GM19328 (cell line): ENCODE measurements at regions not wholly inside any gene's neighbourhood (a gene's known extent, or its start where the extent isn't known, plus 50 kb on each side); places are given as distances from the start of the nearest gene placed in this dataset.

Experiments used
- ATAC-seq: cut with Tn5 transposase; IDR thresholded peaks from one replicate; pipeline ENCODE4 v1.9.1; 2021; ENCODE audit warnings: mild to moderate bottlenecking, moderate library complexity; ENCODE audit not compliant: unreplicated experiment

GRCh38 chr10:131424836-131425491, 113.4 kb upstream of the TCERG1L start:
- no peak for ATAC-seq

DNA sequence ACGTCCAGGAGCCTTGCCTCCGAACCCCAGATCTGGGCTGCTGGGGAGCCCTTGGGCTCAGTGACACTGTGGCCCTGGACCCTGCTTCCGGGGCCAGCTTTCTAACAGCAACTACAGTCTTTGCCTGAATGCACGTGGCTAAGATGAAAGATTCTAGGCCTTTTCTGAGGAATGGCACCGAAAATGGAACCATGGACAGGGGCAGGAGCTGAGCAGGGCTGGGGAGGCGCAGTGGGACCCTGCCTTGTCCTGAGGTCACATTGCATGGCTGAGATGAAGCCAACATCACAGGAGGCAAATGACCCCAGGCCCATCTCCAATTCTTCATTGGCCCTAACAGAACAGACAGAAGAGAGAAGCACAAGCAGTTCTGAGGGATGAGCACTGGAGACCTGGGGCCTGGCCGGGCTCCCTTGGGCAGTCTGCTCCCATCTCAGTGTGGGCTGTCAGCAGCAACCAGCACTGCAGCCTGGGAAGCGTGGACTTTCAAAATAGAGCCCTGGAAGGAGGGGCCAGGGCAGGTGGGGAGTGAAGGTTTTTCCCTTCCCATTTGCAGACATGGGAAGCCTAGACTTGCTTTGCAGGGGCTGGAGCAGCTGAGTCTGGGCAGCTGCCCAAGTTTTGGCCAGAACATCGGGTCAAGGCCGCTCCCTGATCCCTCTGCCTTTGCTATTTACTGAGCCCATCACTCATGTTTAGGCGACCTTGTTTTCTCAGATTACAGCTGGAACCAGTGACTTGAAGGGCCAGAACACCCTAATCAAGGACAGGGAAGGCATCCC, 114.4 kb upstream of the TCERG1L start:
- ATAC-seq, result no peak

DNA sequence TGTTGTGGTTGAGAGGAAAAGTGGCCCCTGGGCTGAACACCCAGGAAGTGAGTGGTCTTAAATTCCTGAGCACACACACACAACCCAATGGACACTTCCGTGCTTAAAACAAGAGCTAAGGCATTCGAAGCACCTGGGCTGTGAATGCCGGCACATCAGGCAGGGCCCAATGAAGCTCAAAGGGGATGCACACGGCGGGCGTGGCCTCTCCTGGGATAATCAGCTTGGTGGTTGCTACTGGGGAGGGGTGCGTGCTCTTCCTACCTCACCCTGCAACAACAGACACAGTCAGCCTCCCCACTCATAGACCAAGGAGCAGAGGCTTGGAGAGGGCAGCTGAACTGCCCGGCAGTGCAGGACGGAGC, 115.0 kb upstream of the TCERG1L start:
- ATAC-seq, result no peak

GRCh38 chr10:131427281-131427680, 115.8 kb upstream of the TCERG1L start:
- no peak for ATAC-seq

GRCh38 chr10:131427901-131428300, 116.4 kb upstream of the TCERG1L start:
- no peak for ATAC-seq

GRCh38 chr10:131429141-131429540, 117.6 kb upstream of the TCERG1L start:
- ATAC-seq, result no peak

DNA sequence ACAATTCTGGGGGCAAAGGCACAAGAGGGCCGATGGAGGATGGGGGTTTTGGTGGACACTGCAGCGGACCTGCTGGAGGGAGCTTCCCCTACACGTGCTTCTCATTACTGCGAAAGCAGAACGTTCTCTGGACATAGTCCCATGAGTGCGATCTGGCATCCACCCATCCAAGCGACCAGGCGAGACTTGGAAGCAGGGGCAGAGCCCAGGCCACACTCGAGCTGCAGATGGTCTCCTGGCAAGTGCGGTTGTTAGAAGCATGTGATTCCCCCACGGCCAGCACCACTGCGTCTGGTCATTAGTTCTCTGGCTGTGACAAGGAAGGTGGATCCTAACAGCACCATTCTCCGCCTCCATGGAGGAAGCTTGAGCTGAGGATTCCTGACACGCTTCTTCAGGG, 118.4 kb upstream of the TCERG1L start:
- ATAC-seq, result no peak

- ATAC-seq, result no peak
Measured at GRCh38 chr10:131430716-131431412, 119.3 kb upstream of the TCERG1L start.

GRCh38 chr10:131431533-131431932, 120.0 kb upstream of the TCERG1L start:
- ATAC-seq, result no peak

DNA sequence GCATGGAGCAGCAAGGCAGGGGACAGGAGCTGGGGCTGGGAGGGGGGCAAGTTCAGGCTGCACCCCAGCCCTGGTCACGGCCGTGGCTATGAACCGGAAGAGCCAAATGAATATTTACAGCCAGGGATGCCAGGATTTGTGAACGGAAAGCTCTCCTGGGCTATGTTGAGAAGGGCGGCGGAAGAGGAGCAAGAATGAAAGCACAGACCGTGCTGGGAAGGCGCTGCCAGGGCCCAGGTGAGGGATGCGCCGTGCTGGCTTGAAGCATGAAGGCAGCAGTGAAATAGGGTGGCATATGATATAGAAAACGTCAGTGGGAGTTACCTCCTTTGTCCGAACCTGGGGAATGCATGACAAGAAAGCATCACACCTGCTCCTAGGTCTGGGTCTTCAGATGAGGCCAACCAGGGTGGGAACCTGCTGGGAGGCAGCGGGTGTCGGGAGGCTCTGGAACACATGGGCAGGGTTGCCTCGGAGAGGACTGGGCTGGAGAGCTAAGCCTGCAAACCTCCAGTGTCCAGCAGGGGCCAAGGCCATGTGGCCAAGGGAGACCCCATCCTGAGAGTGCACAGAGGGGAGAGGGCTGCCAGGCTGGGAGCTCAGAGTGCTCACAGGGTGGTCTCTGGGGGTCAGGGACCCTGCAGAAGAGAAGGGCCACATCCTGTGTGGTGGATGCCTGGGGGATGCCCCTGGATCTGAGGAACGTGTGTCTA, 120.6 kb upstream of the TCERG1L start:
- ATAC-seq, result no peak

DNA sequence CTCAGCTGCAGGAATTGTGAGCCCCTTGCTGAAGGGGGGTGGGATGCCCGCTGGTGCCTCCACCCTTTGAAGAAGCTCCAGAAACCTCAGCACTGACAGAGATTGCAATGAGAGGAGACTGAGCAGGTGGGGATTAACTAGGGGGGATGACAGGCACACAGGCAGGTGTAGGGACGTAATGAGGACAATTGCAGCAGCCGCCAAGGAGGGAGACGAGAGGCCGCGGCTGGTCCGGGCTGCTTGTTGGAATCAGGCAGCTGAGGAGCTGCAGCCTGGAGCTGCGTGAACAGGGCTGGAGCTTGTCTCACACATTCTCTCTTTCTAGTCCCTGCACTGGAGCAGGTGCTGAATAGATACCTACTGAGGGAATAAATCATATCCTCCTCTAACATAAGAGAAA, 122.0 kb upstream of the TCERG1L start:
- no peak for ATAC-seq

- ATAC-seq, result no peak
Measured at GRCh38 chr10:131435232-131435631, 123.7 kb upstream of the TCERG1L start.

GRCh38 chr10:131435760-131436457, 124.4 kb upstream of the TCERG1L start:
- ATAC-seq, result no peak

GRCh38 chr10:131436458-131436857, 124.9 kb upstream of the TCERG1L start:
- no peak for ATAC-seq

DNA sequence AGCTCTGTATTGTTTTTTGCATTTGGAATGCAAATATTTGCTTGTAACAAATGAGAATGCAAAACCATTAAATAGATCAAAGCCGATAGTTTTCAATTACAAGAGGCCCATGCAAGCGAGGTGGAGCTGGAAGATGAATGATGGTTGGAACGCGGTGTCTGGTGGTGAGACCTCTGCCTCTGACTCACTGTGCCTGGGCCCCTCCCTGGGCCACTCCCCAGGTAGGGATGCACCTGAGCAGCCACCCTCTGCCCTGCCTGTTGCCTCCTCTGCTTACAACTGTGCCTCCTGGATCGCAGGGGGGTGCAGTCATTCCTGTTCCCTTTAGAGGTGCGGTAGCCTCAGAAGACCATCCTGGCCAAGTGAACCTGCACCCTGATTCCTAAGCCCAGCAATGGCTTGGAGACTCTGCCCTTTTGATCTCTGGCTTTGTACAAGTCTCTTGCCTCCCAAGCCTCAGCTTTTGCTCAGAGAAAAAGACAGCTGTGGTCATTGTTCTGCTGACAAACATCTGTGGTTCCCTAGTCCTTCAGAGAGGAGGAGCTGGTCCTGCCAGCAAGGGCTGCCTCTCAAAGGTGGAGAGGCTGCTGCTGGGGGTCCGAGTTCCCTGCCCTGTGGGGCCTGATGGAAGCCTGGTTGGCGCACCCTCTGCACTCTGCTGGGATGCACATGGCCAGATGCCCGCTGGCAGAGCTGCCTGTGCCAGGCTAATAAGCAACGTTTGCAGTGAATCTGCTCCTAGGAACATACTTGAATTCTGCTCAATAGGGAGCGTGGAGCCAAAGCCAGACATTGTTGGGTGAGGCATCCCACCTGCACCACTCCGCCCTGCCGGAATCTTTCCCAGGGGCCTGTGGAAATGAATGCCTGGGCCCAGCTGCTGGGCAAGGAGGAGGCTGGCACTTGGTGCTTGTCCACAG, 126.3 kb upstream of the TCERG1L start:
- ATAC-seq, result no peak

GRCh38 chr10:131438665-131439064, 127.1 kb upstream of the TCERG1L start:
- no peak for ATAC-seq

DNA sequence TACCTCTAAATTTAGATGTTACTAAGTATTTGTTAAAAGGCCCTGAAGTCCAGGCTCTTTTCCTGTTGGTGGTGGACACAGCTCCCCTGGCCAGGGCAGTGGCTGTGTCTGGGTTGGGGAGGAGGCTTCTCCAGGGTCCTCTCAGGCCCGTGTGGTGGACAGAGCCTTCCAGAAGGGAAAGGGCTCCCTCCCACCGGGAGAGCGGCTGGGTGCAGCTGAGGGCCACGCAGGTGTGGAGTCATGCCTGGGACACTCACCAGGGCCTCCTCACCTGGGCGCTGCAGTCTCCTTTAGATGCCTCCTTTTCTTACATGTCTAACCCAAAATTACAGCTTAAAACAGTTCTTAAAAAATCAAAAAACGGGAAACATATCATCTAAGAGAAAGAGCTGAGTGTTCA, 128.2 kb upstream of the TCERG1L start:
- ATAC-seq, result no peak

GRCh38 chr10:131440405-131441360, 129.2 kb upstream of the TCERG1L start:
- no peak for ATAC-seq

DNA sequence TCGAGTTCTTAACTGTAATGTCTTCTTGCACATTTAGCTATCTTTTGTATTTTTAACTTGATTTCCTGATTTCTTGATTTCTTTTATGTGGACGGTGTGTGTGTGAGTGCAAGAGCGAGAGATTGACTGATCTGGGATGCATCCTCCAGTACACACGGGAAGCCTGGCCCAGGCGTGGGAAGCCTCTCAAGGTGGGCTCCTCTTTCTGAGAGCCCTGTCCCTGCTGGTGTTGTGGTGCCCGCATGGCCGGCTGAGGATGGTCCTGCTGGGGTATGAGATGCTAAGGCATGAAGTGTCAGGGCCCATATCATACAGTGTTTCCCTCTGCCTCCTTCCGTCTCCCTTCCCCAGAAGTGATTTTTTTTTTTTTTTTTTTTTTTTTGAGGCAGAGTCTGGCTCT, 130.8 kb upstream of the TCERG1L start:
- ATAC-seq, result no peak
